Cardiac fibroblast (primary cell): ENCODE measurements at regions not wholly inside any gene's neighbourhood (a gene's known extent, or its start where the extent isn't known, plus 50 kb on each side); places are given as distances from the start of the nearest gene placed in this dataset.

Experiments
- DNase-seq, 2 donors: peaks; one replicate each; pipeline versions ENCODE4 v3.0.0 to v3.0.0-alpha.2; 2010; ENCODE audit warnings: low read depth in 2 of 2
- H3K4me3 ChIP-seq, 2 donors: replicated peaks in 1 of 2; 1 replicate in 1 of 2; 2 replicates in 1 of 2; pipeline ENCODE4 v1.5.1; 2011; ENCODE audit warnings: low read depth in 2 of 2, low read length in 2 of 2, mild to moderate bottlenecking in 2 of 2, moderate library complexity in 1 of 2
- TF ChIP-seq, protein P1 (sequence below): IDR thresholded peaks from one replicate; pipeline ENCODE4 v1.5.1; 2011; ENCODE audit warnings: low read depth, mild to moderate bottlenecking, low read length, inconsistent platforms

- DNase-seq = no peak
- TF ChIP-seq, protein P1, sequence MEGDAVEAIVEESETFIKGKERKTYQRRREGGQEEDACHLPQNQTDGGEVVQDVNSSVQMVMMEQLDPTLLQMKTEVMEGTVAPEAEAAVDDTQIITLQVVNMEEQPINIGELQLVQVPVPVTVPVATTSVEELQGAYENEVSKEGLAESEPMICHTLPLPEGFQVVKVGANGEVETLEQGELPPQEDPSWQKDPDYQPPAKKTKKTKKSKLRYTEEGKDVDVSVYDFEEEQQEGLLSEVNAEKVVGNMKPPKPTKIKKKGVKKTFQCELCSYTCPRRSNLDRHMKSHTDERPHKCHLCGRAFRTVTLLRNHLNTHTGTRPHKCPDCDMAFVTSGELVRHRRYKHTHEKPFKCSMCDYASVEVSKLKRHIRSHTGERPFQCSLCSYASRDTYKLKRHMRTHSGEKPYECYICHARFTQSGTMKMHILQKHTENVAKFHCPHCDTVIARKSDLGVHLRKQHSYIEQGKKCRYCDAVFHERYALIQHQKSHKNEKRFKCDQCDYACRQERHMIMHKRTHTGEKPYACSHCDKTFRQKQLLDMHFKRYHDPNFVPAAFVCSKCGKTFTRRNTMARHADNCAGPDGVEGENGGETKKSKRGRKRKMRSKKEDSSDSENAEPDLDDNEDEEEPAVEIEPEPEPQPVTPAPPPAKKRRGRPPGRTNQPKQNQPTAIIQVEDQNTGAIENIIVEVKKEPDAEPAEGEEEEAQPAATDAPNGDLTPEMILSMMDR = no peak
- no peak overlapping the region for H3K4me3 ChIP-seq
Measured at GRCh38 chr22:49143812-49144211, 683.9 kb downstream of the BRD1 start.

- H3K4me3 ChIP-seq = no peak overlapping the region
- DNase-seq = no peak
- TF ChIP-seq, protein P1 = no peak
Measured at GRCh38 chr22:49142891-49143290, 684.8 kb downstream of the BRD1 start.

- no peak for DNase-seq
- no peak overlapping the region for H3K4me3 ChIP-seq
- TF ChIP-seq, protein P1 = no peak
Measured at GRCh38 chr22:49142296-49142695, 685.4 kb downstream of the BRD1 start.

DNA sequence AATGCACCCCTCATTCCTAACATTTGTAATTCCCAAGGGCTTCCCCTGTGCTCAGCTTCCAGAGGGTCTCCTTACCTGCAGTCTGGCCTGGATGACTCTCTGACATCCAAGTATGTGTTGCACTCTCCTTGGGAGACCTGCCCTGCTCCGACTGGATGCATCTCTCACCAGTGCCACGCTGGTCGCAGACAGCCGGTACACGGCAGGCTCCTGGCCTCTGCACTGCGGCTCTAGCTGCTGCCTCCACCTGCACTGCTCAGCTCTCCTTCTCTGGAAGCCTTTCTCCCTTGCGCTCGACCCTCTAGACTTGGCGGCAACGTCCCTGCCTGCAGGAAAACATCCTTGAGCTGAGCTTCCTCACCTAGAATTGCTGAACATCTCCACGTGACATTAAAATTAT is 685.9 kb downstream of the BRD1 start:
- TF ChIP-seq, protein P1 = no peak
- no peak for DNase-seq
- H3K4me3 ChIP-seq = no peak overlapping the region

GRCh38 chr22:49140911-49141665 is 686.6 kb downstream of the BRD1 start:
- no peak for DNase-seq

DNA sequence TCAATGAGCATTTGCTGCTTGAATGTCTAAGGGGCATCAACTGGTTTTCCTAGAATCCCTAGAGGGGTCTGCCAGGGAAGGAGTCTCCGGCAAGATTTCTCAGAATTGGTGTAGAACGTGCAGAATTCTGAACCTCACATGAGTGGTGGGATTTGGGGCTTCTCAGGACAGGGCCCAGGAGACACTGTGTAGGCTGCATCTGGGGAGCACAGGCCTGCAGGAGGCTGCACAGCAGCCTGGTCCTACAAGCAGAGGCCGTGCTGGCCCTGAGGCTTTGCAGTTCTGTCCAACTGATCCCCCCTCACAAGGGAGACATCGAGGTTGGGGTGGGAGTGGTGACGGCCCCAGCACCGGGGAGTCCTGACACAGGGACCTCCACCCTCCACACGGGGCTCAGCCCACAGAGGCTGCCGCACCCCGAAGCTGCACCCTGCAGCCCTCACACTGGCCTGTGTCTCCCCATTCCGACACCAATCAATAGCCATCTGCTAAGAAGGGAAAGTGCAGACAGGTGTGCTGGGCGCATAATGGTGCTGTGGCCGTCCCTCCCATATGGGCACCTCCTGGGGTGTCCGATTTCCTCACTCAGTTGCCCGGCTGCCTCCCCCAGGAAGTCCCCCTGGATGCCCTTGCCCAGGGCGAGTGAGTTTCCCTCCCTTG is 688.1 kb downstream of the BRD1 start:
- DNase-seq = no peak
- TF ChIP-seq, protein P1 = no peak
- H3K4me3 ChIP-seq = no peak overlapping the region

More at GRCh38 chr22:49140911-49141665, 686.6 kb downstream of the BRD1 start:
- no peak overlapping the region for H3K4me3 ChIP-seq
- TF ChIP-seq, protein P1 = no peak
